CD4-positive, alpha-beta T cell treated with Interleukin-17A for 1 hour (primary cell): ENCODE measurements at regions not wholly inside any gene's neighbourhood (a gene's known extent, or its start where the extent isn't known, plus 50 kb on each side); places are given as distances from the start of the nearest gene placed in this dataset.
"Not testable (repeated sequence)": the region's sequence is repeated elsewhere in the genome, so short reads cannot be mapped to it uniquely, and the experiment has no call there.

Source experiments
- DNase-seq: peaks from one replicate; pipeline ENCODE4 v3.0.0-alpha.2; 2020

- DNase-seq = no peak
Observed at GRCh38 chr2:221752781-221753180, 180.7 kb upstream of the EPHA4 start.

GRCh38 chr2:221750316-221750715 lies 178.2 kb upstream of the EPHA4 start:
- DNase-seq = no peak

- DNase-seq = no peak
Observed at GRCh38 chr2:221747289-221747972, 175.3 kb upstream of the EPHA4 start.

GRCh38 chr2:221741496-221742211 lies 169.6 kb upstream of the EPHA4 start:
- DNase-seq = no peak

GRCh38 chr2:221731432-221732145 lies 159.5 kb upstream of the EPHA4 start:
- DNase-seq = no peak

GRCh38 chr2:221726894-221727513 lies 154.9 kb upstream of the EPHA4 start:
- no peak for DNase-seq

GRCh38 chr2:221724631-221725203 lies 152.6 kb upstream of the EPHA4 start:
- DNase-seq = no peak

GRCh38 chr2:221724117-221724516 lies 152.0 kb upstream of the EPHA4 start:
- not testable (repeated sequence) for DNase-seq

- DNase-seq = no peak
Observed at GRCh38 chr2:221716426-221717303, 144.6 kb upstream of the EPHA4 start.

GRCh38 chr2:221715523-221716247 lies 143.6 kb upstream of the EPHA4 start:
- no peak for DNase-seq

- no peak for DNase-seq
Observed at GRCh38 chr2:221710744-221711143, 138.6 kb upstream of the EPHA4 start.

GRCh38 chr2:221708902-221709301 lies 136.8 kb upstream of the EPHA4 start:
- DNase-seq = no peak

- no peak for DNase-seq
Observed at GRCh38 chr2:221705185-221705877, 133.2 kb upstream of the EPHA4 start.

- no peak for DNase-seq
Observed at GRCh38 chr2:221704442-221704841, 132.3 kb upstream of the EPHA4 start.

GRCh38 chr2:221693365-221693764 lies 121.3 kb upstream of the EPHA4 start:
- no peak for DNase-seq

GRCh38 chr2:221691571-221691970 lies 119.5 kb upstream of the EPHA4 start:
- DNase-seq = no peak

GRCh38 chr2:221689140-221689539 lies 117.0 kb upstream of the EPHA4 start:
- no peak for DNase-seq

GRCh38 chr2:221680548-221680947 lies 108.4 kb upstream of the EPHA4 start:
- DNase-seq = no peak

GRCh38 chr2:221677688-221678087 lies 105.6 kb upstream of the EPHA4 start:
- no peak for DNase-seq

- no peak for DNase-seq
Observed at GRCh38 chr2:221676566-221677172, 104.6 kb upstream of the EPHA4 start.
